ENCODE measurements at regions not wholly inside any gene's neighbourhood (a gene's known extent, or its start where the extent isn't known, plus 50 kb on each side); places are given as distances from the start of the nearest gene placed in this dataset.

GRCh38 chr5:159638954-159639559, 277.2 kb upstream of the ADRA1B start:
- Mint-ChIP-seq H3K27ac (no peak overlapping the region), H3K27me3 (no peaks in the 10 kb centered on the region), H3K4me1 (no peaks in the 10 kb centered on the region), H3K4me3 (no peak overlapping the region), H3K9me3 (no peaks in the 10 kb centered on the region), H3K36me3 (no peaks in the 10 kb centered on the region)

DNA sequence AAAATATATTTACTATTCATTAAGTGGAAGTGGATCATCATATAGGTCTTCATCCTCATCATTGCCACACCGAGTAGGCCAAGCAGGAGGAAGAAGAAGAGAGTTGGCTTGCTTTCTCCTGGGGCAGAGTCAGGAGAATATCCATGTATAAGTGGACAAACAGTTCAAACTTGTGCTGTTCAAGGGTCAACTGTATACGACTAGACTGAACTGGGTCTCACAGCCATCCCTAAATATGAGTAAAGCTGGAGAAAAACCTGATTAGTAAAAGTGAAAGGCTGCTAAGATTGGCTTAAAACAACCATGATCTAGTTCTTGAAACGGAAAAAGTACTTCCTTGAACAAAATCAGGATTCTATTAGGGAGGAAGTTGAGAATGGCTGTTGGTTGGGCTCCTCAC, 276.7 kb upstream of the ADRA1B start:
- no peaks in the 10 kb centered on the region for H3K4me1 Mint-ChIP-seq
- H3K36me3 Mint-ChIP-seq: no peaks in the 10 kb centered on the region
- peaks cover 1% of the 10 kb centered on the region for H3K27me3 Mint-ChIP-seq
- no peaks in the 10 kb centered on the region for H3K9me3 Mint-ChIP-seq
- H3K4me3 Mint-ChIP-seq: no peak overlapping the region
- H3K27ac Mint-ChIP-seq: no peak overlapping the region

DNA sequence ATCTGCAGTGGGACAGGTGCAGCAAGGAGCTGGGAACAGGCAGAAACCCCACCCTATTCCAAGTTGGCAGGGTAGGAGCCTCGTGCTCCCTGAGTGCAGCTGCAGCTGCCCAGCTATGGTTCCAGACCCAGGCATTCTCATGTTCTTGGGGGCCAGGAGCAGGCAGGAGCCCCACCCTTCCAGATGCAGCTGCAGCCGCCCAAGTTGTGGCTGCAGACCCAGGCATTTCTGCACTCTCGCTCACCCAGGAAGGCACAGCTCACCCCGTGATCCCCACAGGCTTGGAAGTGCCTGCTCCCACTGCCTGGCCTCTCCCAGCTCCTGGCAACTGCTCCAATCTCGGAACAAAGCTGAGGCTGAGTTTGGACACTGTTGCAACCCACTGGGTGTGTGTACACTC, 275.8 kb upstream of the ADRA1B start:
- Mint-ChIP-seq H3K4me1 (no peaks in the 10 kb centered on the region), H3K4me3 (no peak overlapping the region), H3K36me3 (no peaks in the 10 kb centered on the region), H3K9me3 (no peaks in the 10 kb centered on the region), H3K27me3 (peaks cover 1% of the 10 kb centered on the region), H3K27ac (no peak overlapping the region)

DNA sequence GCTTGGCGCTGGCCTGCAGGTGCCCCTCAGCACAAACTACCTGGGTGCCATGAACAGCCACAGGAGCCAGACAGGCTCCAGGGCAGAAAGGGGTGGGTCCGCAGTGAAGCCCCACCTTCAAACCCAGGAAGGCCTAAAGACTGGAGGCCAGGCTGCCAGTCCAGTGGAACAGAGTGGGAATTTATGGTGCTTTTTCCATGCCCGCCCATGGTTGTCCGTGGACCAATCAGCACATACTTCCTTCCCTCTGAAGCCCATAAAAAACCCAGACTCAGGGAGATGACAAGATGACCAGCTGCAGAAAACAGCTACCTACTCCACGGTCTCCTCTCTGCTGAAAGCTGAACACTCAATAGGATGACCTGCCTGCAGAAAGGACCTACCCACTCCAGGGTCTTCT, 275.4 kb upstream of the ADRA1B start:
- Mint-ChIP-seq H3K9me3 (no peaks in the 10 kb centered on the region), H3K27ac (no peak overlapping the region), H3K4me1 (no peaks in the 10 kb centered on the region), H3K36me3 (no peaks in the 10 kb centered on the region), H3K27me3 (peaks cover 1% of the 10 kb centered on the region), H3K4me3 (no peak overlapping the region)

- Mint-ChIP-seq H3K27me3 (peaks cover 3% of the 10 kb centered on the region), H3K4me3 (no peak overlapping the region), H3K36me3 (no peaks in the 10 kb centered on the region), H3K27ac (no peak overlapping the region), H3K9me3 (no peaks in the 10 kb centered on the region), H3K4me1 (no peaks in the 10 kb centered on the region)
Observed at GRCh38 chr5:159641371-159642039, 274.8 kb upstream of the ADRA1B start.

GRCh38 chr5:159642379-159642778, 273.9 kb upstream of the ADRA1B start:
- no peak overlapping the region for H3K4me3 Mint-ChIP-seq
- no peaks in the 10 kb centered on the region for H3K9me3 Mint-ChIP-seq
- no peaks in the 10 kb centered on the region for H3K36me3 Mint-ChIP-seq
- no peaks in the 10 kb centered on the region for H3K4me1 Mint-ChIP-seq
- H3K27me3 Mint-ChIP-seq: peaks cover 5% of the 10 kb centered on the region
- no peak overlapping the region for H3K27ac Mint-ChIP-seq

- no peaks in the 10 kb centered on the region for H3K4me1 Mint-ChIP-seq
- no peak overlapping the region for H3K4me3 Mint-ChIP-seq
- no peak overlapping the region for H3K27ac Mint-ChIP-seq
- peaks cover 5% of the 10 kb centered on the region for H3K27me3 Mint-ChIP-seq
- H3K9me3 Mint-ChIP-seq: no peaks in the 10 kb centered on the region
- H3K36me3 Mint-ChIP-seq: no peaks in the 10 kb centered on the region
Observed at GRCh38 chr5:159644053-159644452, 272.2 kb upstream of the ADRA1B start.

GRCh38 chr5:159645179-159645846, 271.0 kb upstream of the ADRA1B start:
- Mint-ChIP-seq H3K27me3 (peaks cover 5% of the 10 kb centered on the region), H3K9me3 (no peaks in the 10 kb centered on the region), H3K4me3 (no peak overlapping the region), H3K27ac (no peak overlapping the region), H3K36me3 (no peaks in the 10 kb centered on the region), H3K4me1 (no peaks in the 10 kb centered on the region)

DNA sequence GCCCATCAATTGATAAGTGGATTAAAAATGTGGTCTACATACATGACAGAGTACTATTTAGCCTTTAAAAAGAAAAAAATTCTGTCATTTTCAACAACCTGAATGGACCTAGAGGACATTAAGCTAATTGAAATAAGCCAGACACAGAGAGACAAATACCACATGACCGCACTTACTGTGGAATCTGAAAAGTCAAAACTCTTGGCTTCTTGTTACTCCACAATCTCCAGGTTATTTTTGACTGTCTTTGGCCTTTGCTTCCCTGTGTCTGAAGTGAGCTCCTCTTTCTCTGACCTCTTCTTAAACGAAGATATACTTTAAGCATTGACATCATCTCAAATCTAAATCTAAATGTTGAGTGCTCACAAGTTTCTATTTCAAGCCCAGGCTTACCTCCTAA, 265.5 kb upstream of the ADRA1B start:
- no peaks in the 10 kb centered on the region for H3K4me1 Mint-ChIP-seq
- no peak overlapping the region for H3K27ac Mint-ChIP-seq
- no peaks in the 10 kb centered on the region for H3K9me3 Mint-ChIP-seq
- no peaks in the 10 kb centered on the region for H3K36me3 Mint-ChIP-seq
- no peak overlapping the region for H3K4me3 Mint-ChIP-seq
- peaks cover 3% of the 10 kb centered on the region for H3K27me3 Mint-ChIP-seq

GRCh38 chr5:159655757-159656409, 260.4 kb upstream of the ADRA1B start:
- Mint-ChIP-seq H3K27me3 (no peaks in the 10 kb centered on the region), H3K36me3 (no peaks in the 10 kb centered on the region), H3K27ac (no peak overlapping the region), H3K4me1 (no peaks in the 10 kb centered on the region), H3K4me3 (no peak overlapping the region), H3K9me3 (no peaks in the 10 kb centered on the region)

GRCh38 chr5:159657298-159657697, 259.0 kb upstream of the ADRA1B start:
- Mint-ChIP-seq H3K9me3 (no peaks in the 10 kb centered on the region), H3K36me3 (no peaks in the 10 kb centered on the region), H3K4me3 (no peak overlapping the region), H3K27ac (no peak overlapping the region), H3K4me1 (no peaks in the 10 kb centered on the region), H3K27me3 (no peaks in the 10 kb centered on the region)

DNA sequence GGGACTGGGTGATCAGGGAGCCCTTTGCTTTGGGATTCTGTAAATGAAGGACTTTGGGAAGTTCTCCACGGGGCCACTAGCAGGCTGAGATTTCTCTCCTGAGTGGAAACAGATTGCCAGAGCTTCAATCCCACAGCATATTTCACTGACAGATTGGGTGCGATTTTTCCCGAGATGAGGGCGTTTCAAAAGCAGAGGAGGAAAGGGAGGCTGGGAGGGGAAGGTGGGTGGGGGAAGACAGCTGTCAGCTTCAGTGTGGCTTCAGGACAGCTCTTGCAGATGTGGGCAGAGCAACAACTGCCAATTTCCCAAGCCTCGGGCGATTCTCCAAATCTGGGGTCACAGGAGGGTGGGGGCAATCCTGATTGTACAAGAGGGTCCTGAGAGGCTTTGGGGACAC, 258.5 kb upstream of the ADRA1B start:
- Mint-ChIP-seq H3K4me1 (no peaks in the 10 kb centered on the region), H3K36me3 (no peaks in the 10 kb centered on the region), H3K27me3 (no peaks in the 10 kb centered on the region), H3K27ac (no peak overlapping the region), H3K4me3 (no peak overlapping the region), H3K9me3 (no peaks in the 10 kb centered on the region)

GRCh38 chr5:159658266-159658925, 257.9 kb upstream of the ADRA1B start:
- no peaks in the 10 kb centered on the region for H3K9me3 Mint-ChIP-seq

DNA sequence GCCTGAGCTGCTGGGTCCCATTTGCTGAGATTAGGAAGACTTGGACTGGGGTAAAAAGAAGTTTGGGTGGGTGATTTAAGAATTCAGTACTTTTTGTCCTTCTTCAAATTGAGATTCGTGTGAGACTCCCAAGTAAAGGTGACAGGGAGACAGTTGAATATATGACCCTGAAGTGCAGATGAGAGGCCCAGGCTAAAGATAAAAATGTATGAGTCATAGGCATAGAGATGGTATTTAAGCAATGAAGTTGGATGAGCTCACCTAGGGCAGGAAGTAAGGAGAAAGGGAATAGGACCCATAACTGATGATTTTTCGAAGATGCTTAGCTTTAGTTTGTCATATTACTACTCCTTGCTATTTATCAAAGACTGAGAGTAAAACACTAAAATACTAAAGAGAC, 255.9 kb upstream of the ADRA1B start:
- no peaks in the 10 kb centered on the region for H3K9me3 Mint-ChIP-seq

More at GRCh38 chr5:159658266-159658925, 257.9 kb upstream of the ADRA1B start:
- Mint-ChIP-seq H3K27me3 (no peaks in the 10 kb centered on the region), H3K27ac (no peak overlapping the region), H3K4me3 (no peak overlapping the region), H3K4me1 (no peaks in the 10 kb centered on the region), H3K36me3 (no peaks in the 10 kb centered on the region)

DNA sequence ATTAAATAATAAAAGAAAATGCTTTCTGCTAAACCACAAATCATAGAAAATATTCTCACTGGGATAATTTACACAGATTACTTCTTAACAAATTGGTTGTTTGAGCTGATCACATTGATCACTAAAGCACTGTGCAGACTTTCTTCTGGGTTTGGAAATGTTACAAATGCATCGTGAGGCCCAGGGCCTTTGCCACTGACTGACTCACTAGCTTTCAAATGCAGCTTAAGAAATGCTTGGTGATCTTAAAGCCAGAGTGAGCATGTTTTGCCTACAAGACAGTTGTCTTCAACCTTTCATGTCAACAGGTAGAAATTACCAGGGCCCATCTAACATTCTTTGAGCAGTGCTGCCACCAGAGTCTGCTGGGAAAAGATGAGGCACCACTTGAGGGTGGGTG, 252.3 kb upstream of the ADRA1B start:
- Mint-ChIP-seq H3K4me1 (no peaks in the 10 kb centered on the region), H3K9me3 (no peaks in the 10 kb centered on the region), H3K4me3 (no peak overlapping the region), H3K27ac (no peak overlapping the region), H3K27me3 (no peaks in the 10 kb centered on the region), H3K36me3 (no peaks in the 10 kb centered on the region)

More for the DNA sequence above, 255.9 kb upstream of the ADRA1B start:
- H3K4me3 Mint-ChIP-seq: no peak overlapping the region
- no peaks in the 10 kb centered on the region for H3K4me1 Mint-ChIP-seq
- no peaks in the 10 kb centered on the region for H3K27me3 Mint-ChIP-seq
- no peaks in the 10 kb centered on the region for H3K36me3 Mint-ChIP-seq
- no peak overlapping the region for H3K27ac Mint-ChIP-seq
